Keratinocyte (primary cell): ENCODE measurements at regions not wholly inside any gene's neighbourhood (a gene's known extent, or its start where the extent isn't known, plus 50 kb on each side); places are given as distances from the start of the nearest gene placed in this dataset.

Experiments used
- DNase-seq: peaks from one replicate; pipeline ENCODE4 v3.0.0-alpha.2; 2011; ENCODE audit warnings: low read depth, missing footprints, low spot score
- FAIRE-seq: peaks from 2 replicates; lab custom pipeline; 2011; peaks lifted over from hg19 to GRCh38; lab: Jason Lieb, UNC
- H2AFZ ChIP-seq: 2 replicates; pipeline ENCODE4 v1.6.0; 2012; ENCODE audit warnings: low read length, control low read depth, inconsistent platforms; ENCODE audit not compliant: control insufficient read depth
- H3K27ac ChIP-seq: 2 replicates; pipeline ENCODE4 v1.5.1; 2011; ENCODE audit warnings: low read length; ENCODE audit not compliant: control insufficient read depth, insufficient read depth
- H3K27me3 ChIP-seq: 3 replicates; pipeline ENCODE4 v1.6.0; 2011; ENCODE audit warnings: low read length; ENCODE audit not compliant: control insufficient read depth, insufficient read depth; ENCODE audit errors: extremely low read depth
- H3K36me3 ChIP-seq, 2 experiments: 2 replicates in 1 of 2; 3 replicates in 1 of 2; pipeline ENCODE4 v1.5.1; 2011; ENCODE audit warnings: low read length in 2 of 2, mild to moderate bottlenecking in 1 of 2; ENCODE audit not compliant: control insufficient read depth in 2 of 2, insufficient read depth in 2 of 2; ENCODE audit errors: extremely low read depth in 1 of 2
- H3K4me1 ChIP-seq: 3 replicates; pipeline ENCODE4 v1.5.1; 2011; ENCODE audit warnings: low read length; ENCODE audit not compliant: control insufficient read depth, insufficient read depth; ENCODE audit errors: extremely low read depth
- H3K4me2 ChIP-seq: 3 replicates; pipeline ENCODE4 v1.6.0; 2011; ENCODE audit warnings: low read depth, low read length; ENCODE audit not compliant: control insufficient read depth, insufficient read depth; ENCODE audit errors: extremely low read depth
- H3K4me3 ChIP-seq, 3 experiments: fragments of 200-600 bp in 1 of 3; sonication (generic) in 1 of 3; 2 replicates in 2 of 3; 3 replicates in 1 of 3; pipeline ENCODE4 v1.5.1; 2011 to 2016; ENCODE audit warnings: low read length in 3 of 3, mild to moderate bottlenecking in 3 of 3, control low read depth in 2 of 3, inconsistent platforms in 1 of 3, low read depth in 1 of 3, mixed read lengths in 1 of 3, mixed run types in 1 of 3, moderate library complexity in 1 of 3; ENCODE audit not compliant: control insufficient read depth in 2 of 3, insufficient read depth in 2 of 3; ENCODE audit errors: extremely low read depth in 1 of 3
- H3K79me2 ChIP-seq: 2 replicates; pipeline ENCODE4 v1.6.0; 2012; ENCODE audit warnings: low read length; ENCODE audit not compliant: control insufficient read depth, insufficient read depth
- H3K9ac ChIP-seq: 3 replicates; pipeline ENCODE4 v1.6.0; 2011; ENCODE audit warnings: low read length; ENCODE audit not compliant: control insufficient read depth, insufficient read depth; ENCODE audit errors: extremely low read depth
- H3K9me1 ChIP-seq: 3 replicates; pipeline ENCODE4 v1.6.0; 2011; ENCODE audit warnings: low read length; ENCODE audit not compliant: control insufficient read depth, insufficient read depth; ENCODE audit errors: extremely low read depth
- H3K9me3 ChIP-seq: 2 replicates; pipeline ENCODE4 v1.5.1; 2012; ENCODE audit warnings: low read depth, low read length; ENCODE audit not compliant: control insufficient read depth
- H4K20me1 ChIP-seq: 3 replicates; pipeline ENCODE4 v1.6.0; 2011; ENCODE audit warnings: low read length; ENCODE audit not compliant: control insufficient read depth, insufficient read depth; ENCODE audit errors: extremely low read depth
- CTCF ChIP-seq, 3 experiments: IDR thresholded peaks in 1 of 3; conservative IDR thresholded peaks in 1 of 3; optimal IDR thresholded peaks in 1 of 3; 2 replicates in 2 of 3; 3 replicates in 1 of 3; pipeline versions ENCODE3 to v1.5.1; 2011; ENCODE audit warnings: low read length in 3 of 3, mild to moderate bottlenecking in 3 of 3, moderate library complexity in 2 of 3, control low read depth in 1 of 3, inconsistent platforms in 1 of 3; ENCODE audit not compliant: insufficient read depth in 2 of 3; ENCODE audit errors: extremely low read depth in 1 of 3
- EZH2 ChIP-seq: IDR thresholded peaks from one replicate; pipeline ENCODE4 v1.6.1; 2012; ENCODE audit warnings: inconsistent platforms, mild to moderate bottlenecking, low read length, moderate library complexity
- dilution Hi-C: fragments of 300-500 bp; cut with MboI; formaldehyde crosslinking; loops from one replicate; pipeline ENCODE4 v1.7.0; 2020; ENCODE audit warnings: low sequenced_read_pairs; ENCODE audit not compliant: extremely low pct_ligation_motif_present

- Histone ChIP-seq H2AFZ (no peak overlapping the region), H3K36me3 (no peaks in the 10 kb centered on the region), H3K4me3 (no peak overlapping the region), H3K9me3 (no peaks in the 10 kb centered on the region), H3K9ac (no peak overlapping the region), H3K27me3 (no peaks in the 10 kb centered on the region), H3K4me1 (no peaks in the 10 kb centered on the region), H4K20me1 (no peaks in the 10 kb centered on the region), H3K27ac (no peak overlapping the region), H3K9me1 (no peaks in the 10 kb centered on the region), H3K79me2 (no peaks in the 10 kb centered on the region), H3K4me2 (no peak overlapping the region)
- DNase-seq (no peak), FAIRE-seq (no peak)
- dilution Hi-C loops, result no loop called here
- no peak for TF ChIP-seq CTCF (optimal IDR thresholded peaks at IDR 0.05 in 1 of 3, IDR thresholded peaks at IDR 0.05 in 1 of 3, conservative IDR thresholded peaks at IDR 0.05 in 1 of 3; ENCODE audit: extremely low read depth in 1 of 3, insufficient read depth in 2 of 3, low read length in 3 of 3)
- no peak for TF ChIP-seq EZH2
Measured at GRCh38 chr4:122065149-122065548, 87.0 kb upstream of the BLTP1 start.

DNA sequence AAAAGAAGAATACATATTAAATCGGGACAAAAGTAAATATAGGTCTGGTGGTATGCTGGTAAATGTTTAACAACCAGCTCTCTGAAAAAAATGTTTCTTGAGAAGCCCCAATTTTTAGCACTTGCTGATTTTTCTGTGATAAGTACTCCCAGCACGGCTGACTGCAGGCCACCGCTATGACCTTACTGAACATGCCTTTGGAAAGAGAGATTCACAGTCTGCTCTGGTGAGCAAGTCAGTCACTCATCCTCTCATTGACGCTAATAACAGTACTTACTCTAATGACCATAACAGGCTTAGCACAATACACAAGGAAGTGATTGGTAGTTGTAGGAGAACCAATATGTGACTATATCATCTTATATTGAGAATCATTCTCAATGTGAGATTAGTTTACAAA, 98.9 kb upstream of the BLTP1 start:
- Histone ChIP-seq H3K9ac (no peak overlapping the region), H3K4me3 (no peak overlapping the region), H2AFZ (no peak overlapping the region), H3K9me1 (no peaks in the 10 kb centered on the region), H3K9me3 (no peaks in the 10 kb centered on the region), H3K27ac (no peak overlapping the region), H3K4me2 (no peak overlapping the region), H3K4me1 (no peaks in the 10 kb centered on the region), H3K36me3 (no peaks in the 10 kb centered on the region), H3K27me3 (no peaks in the 10 kb centered on the region), H4K20me1 (no peaks in the 10 kb centered on the region), H3K79me2 (no peaks in the 10 kb centered on the region)
- FAIRE-seq (no peak), DNase-seq (no peak)
- TF ChIP-seq CTCF (optimal IDR thresholded peaks at IDR 0.05 in 1 of 3, IDR thresholded peaks at IDR 0.05 in 1 of 3, conservative IDR thresholded peaks at IDR 0.05 in 1 of 3; ENCODE audit: extremely low read depth in 1 of 3, insufficient read depth in 2 of 3, low read length in 3 of 3) (no peak), EZH2 (no peak)
- dilution Hi-C loops, result no loop called here
